GM18870 (cell line): ENCODE measurements at regions not wholly inside any gene's neighbourhood (a gene's known extent, or its start where the extent isn't known, plus 50 kb on each side); places are given as distances from the start of the nearest gene placed in this dataset.
A peak's percentile ranks its signal among the peaks of the same experiment; 100 is the strongest.
"Not testable (repeated sequence)": the region's sequence is repeated elsewhere in the genome, so short reads cannot be mapped to it uniquely, and the experiment has no call there.

ENCODE experiments used
- ATAC-seq: cut with Tn5 transposase; IDR thresholded peaks from one replicate; pipeline ENCODE4 v1.9.1; 2021; ENCODE audit warnings: moderate library complexity; ENCODE audit not compliant: unreplicated experiment

DNA sequence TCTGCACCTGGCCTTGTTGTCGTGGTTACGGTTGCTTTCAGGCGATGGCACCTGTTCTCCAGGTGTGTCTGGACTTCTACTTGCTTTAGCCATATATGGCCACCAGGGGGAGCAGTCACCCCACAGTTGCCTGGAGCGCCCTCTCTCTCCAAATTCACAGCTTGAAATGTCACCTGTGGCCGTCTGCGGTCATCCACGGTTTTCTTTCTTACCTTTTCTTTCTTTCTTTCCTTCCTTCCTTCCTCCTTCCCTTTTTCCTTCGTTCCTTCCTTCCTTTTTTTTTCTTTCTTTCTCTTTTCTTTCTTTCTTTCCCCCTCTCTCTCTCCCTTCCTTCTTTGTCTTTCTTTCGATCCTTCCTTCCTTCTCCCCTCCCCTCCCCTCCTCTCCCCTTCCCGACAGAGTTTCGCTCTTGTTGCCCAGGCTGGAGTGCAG, 150.5 kb upstream of the VKORC1L1 start:
- peak; percentile 68 for ATAC-seq

DNA sequence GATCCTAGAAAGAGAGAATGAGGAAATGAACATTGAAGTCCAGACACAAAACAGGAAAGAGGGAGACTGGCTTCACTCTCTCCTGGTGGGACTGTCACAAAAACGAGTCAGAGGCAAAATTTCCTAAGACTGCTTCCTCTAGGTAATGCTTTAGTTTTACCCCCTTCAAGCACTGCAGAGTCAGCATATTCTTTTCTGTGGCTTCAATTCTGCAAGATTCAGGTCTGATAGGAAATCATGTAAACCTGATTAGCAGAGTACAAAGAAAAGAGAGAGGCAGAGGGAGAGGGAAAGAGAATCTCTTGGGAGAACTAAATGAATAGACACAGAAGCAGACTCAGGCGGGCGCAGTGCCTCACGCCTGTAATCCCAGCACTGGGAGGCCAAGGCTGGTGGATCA, 145.7 kb upstream of the VKORC1L1 start:
- not testable (repeated sequence) for ATAC-seq

- ATAC-seq = no peak
Measured at GRCh38 chr7:65731129-65731528, 141.7 kb upstream of the VKORC1L1 start.

DNA sequence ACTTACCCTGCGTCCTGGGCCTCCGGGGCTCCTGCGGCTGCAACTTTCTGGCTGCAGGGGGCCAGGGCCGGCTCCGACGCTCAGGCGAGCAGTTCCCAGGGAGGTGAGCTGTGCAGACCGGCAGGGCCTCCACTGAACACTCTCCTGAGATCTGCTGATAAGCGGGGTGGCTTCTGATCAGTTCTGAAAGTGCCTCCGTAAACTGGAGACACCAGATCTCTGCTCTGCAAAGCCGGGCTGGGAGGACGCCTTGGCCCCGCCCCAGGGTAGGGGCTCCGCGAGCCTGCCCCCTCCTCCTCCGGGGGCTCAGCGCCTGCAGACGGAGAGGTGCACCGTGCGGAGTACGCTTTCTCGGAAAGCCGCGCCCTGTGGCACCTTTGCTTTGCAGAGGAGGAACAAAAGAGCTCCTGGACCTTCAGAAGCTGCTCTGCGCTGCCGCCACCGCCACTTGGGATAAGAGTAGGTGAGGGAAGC, 141.3 kb upstream of the VKORC1L1 start:
- ATAC-seq = no peak

GRCh38 chr7:65744406-65744805, 128.5 kb upstream of the VKORC1L1 start:
- no peak for ATAC-seq

DNA sequence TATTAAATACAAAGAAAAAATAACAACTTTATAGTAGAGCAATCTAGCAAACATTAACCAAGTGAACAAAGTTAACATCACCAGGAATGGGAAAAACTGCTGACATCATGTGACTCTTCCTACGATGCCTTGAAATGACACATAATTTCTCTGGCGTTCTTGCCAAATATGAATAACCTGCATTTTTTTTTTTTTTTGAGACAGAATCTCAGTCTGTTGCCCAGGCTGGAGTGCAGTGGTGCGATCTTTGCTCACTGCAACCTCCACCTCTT, 126.5 kb upstream of the VKORC1L1 start:
- ATAC-seq = no peak

DNA sequence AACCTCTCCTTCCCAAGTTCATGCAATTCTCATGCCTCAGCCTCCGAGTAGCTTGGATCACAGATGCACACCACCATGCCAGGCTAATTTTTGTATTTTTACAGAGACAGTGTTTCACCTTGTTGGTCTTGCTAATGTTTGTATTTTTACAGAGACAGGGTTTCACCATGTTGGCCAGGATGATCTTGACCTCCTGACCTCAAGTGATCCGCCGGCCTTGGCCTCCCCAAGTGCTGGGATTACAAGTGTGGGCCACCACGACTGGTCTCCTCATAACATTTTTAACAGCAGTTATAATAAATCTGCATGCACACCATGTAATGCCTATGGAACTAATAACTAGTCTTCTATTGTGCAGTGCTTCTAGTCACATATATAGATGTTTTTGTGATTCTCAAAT, 123.8 kb upstream of the VKORC1L1 start:
- ATAC-seq = no peak

DNA sequence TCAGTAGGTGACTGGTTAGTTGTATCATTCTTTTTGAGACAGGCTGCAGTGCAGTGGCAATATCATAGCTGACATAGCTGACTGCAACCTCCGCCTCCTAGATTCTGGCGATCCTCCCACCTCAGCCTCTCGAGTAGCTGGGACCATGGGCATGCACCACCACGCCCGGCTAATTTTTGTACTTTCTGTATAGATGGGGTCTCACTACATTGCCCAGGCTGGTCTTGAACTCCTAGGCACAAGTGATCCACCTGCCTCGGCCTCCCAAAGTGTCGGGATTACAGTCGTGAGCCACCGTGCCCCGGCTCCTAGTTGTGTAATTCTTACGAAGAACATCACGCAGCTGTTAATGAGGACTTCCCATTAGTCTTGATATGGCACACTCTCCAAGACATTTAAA, 123.4 kb upstream of the VKORC1L1 start:
- no peak for ATAC-seq

DNA sequence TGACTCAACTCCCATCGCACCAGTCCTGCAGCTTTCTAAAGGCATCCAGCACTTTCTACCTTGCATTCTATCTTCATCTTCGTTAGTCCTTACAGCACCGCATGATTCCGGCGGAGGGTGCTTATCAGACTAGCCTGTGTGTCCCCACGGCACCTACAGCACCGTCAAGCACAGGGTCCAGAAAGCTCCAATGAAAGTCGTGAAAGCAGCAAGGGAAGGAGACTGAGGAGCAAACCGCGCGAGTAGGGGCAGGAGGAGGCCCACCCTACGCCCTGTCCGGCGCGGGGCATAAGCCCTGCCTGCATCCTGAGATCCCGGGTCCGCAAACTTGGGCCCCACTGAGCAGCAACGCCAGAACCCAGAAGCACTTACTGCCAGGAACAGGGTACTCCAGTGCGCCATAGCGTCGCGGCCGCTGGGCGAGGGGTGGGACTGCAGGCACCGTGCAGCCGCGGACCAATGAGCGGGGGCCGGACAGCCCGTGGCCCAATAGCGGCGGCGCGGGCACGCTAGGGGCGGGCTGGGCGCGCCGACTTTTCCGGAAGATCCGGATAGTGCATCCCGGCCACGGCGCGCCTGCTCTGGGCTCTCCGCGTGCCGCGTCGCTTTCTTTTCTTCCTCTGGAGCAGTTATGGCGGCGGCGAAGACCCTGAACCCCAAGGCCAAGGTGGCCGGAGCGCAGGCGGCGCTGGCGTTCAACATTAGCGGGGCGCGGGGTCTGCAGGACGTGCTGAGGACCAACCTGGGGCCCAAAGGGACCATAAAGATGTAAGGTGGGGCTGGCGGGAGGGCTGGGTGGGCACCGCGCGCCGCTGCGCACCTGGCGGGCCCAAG, 122.1 kb upstream of the VKORC1L1 start:
- peak; percentile 93 for ATAC-seq

DNA sequence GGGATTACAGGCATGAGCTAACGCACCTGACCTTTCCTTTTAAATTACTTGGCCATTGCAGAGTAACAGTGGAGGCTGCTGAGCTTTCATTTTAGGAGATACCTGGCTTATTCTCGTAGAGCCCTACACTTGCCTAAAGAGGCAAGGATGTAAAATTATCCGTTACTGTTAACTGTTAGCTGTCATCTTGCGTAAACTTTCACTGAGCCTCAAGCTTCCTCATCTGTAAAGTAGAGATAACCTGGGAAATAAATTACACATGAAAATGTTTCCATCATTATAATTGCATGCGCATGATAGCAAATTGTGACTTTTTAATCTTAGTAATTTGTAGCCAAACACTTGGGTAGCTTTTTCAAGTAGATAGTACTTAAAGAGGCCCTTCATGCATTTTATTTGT, 118.8 kb upstream of the VKORC1L1 start:
- not testable (repeated sequence) for ATAC-seq

GRCh38 chr7:65758991-65759390, 113.9 kb upstream of the VKORC1L1 start:
- not testable (repeated sequence) for ATAC-seq

GRCh38 chr7:65762712-65763111, 110.2 kb upstream of the VKORC1L1 start:
- not testable (repeated sequence) for ATAC-seq

DNA sequence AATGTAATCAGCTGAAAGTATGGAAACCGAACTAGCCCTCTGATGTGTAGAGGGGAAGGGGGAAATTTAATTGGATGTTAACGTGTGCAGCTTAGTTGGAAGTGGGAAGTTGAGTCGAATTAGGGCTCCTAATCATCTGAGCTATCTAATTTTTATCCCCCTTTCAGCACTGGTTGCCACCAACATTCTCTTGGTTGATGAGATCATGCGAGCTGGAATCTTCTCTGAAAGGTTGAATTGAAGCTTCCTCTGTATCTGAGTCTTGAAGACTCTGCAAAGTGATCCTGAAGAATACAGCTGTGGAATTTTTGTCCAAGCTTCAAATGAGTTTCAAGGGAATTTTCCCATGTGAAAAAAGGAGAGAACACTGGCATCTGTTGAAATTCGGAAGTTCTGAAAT, 109.8 kb upstream of the VKORC1L1 start:
- ATAC-seq = not testable (repeated sequence)

DNA sequence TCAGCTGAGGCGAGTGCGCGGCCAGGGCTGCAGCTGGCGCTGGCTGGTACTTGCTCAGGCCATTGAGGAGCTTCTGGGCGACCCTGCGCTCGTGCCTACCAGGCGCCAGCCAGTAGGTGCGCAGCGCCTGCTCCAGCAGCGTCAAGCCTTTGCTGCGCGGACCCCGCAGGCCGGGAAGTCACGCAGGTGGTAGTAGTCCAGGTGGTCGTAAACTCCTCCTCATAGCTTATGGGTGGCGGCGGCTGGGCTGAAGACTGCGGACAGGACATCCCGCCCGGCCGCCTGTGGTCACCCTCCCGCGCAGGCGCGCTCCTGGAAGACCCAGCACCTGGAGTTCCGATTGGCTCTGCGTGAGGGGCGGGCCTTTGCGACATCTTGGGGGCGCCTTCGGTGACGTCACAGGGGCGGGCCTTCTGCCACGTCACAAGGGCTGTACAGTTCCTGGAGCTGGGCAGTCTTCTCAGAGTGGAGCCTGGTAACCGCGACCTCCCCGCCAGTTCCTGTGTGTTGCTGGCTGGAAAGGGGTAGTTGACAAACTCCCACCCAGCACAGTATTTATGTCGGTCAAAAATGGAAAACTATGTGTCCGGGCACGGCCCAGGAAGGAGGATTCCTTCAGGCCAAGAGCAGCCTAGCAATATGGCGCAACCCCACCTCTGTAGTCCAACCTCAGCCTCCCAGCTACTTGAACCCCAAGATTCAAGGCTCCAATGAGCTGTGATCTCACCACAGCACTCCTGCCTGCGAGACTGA, 102.2 kb upstream of the VKORC1L1 start:
- peak; percentile 95 for ATAC-seq

DNA sequence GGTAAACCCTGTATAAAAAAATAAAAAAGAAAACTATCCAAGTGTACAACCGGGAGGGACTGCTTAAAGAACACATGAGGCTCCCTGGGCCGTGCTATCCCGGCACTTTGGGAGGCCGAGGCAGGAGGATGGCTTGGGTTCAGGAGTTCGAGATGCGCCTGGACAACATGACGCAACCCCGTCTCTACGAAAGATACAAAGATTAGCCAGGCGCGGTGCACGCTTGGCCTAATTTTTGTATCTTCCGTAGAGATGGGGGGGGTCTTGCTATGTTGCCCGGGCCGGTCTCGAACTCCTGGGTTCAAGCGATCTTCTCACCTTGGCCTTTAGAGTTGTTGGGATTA, 101.7 kb upstream of the VKORC1L1 start:
- not testable (repeated sequence) for ATAC-seq

DNA sequence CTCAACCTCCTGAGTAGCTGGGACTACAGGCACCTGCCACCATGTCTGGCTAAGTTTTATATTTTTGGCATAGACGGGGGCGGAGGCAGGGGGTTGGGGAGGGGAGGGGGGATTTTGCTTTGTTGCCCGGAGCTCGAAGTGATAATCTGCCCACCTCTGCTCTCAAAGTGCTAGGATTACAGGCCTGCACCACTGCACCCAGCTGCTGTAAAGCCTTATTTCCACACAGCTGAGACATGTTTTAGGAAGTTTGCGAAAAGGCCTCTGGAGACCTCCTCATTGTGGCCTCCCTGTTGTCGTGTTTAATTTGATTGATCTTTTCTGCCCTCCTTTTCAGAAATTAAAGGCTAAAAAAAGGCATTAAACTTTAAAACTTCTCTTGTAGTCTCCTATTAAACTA, 96.2 kb upstream of the VKORC1L1 start:
- ATAC-seq = not testable (repeated sequence)

- not testable (repeated sequence) for ATAC-seq
Measured at GRCh38 chr7:65789943-65790342, 82.9 kb upstream of the VKORC1L1 start.

- not testable (repeated sequence) for ATAC-seq
Measured at GRCh38 chr7:65791788-65792187, 81.1 kb upstream of the VKORC1L1 start.

- not testable (repeated sequence) for ATAC-seq
Measured at GRCh38 chr7:65792726-65793125, 80.1 kb upstream of the VKORC1L1 start.

GRCh38 chr7:65794671-65795391, 78.0 kb upstream of the VKORC1L1 start:
- ATAC-seq = not testable (repeated sequence)

- ATAC-seq = not testable (repeated sequence)
Measured at GRCh38 chr7:65795392-65795716, 77.5 kb upstream of the VKORC1L1 start.

- ATAC-seq = no peak
Measured at GRCh38 chr7:65796205-65796604, 76.7 kb upstream of the VKORC1L1 start.
